PC-3 (cell line): ENCODE measurements at regions not wholly inside any gene's neighbourhood (a gene's known extent, or its start where the extent isn't known, plus 50 kb on each side); places are given as distances from the start of the nearest gene placed in this dataset.
"Not testable (repeated sequence)": the region's sequence is repeated elsewhere in the genome, so short reads cannot be mapped to it uniquely, and the experiment has no call there.

Experiments
- ATAC-seq: fragments of 200-7000 bp; cut with Tn5 transposase; 2 replicates; pipeline ENCODE4 v1.9.1; 2020; ENCODE audit warnings: mild to moderate bottlenecking, moderate library complexity
- BruUV-seq: library from RNA; stranded (reverse); fragments of 400-500 nt; replicated peaks from 2 replicates; lab custom pipeline; 2021; lab: Mats Ljungman, UMichigan
- CTCF ChIA-PET: fragments of 300-600 bp; sonication (Branson Sonifier 250); formaldehyde crosslinking; loops from one replicate; lab custom pipeline; 2022; ENCODE audit warnings: antibody characterized with exemption; lab: Charles Lee
- POLR2A ChIA-PET: fragments of 300-600 bp; sonication (Branson Sonifier 250); formaldehyde crosslinking; loops from one replicate; lab custom pipeline; 2022; ENCODE audit warnings: antibody characterized with exemption; ENCODE audit not compliant: unreplicated experiment; lab: Charles Lee
- DNase-seq: peaks from one replicate; pipeline ENCODE4 v3.0.0-alpha.2; 2015
- H2AFZ ChIP-seq: fragments of 300-600 bp; sonication (generic); 2 replicates; pipeline ENCODE4 v1.6.0; 2016; ENCODE audit warnings: antibody characterized with exemption, low read length
- H3F3A ChIP-seq: fragments of 300-600 bp; sonication (generic); one replicate; pipeline ENCODE4 v1.6.0; 2017; ENCODE audit warnings: antibody characterized with exemption, low read length, control low read depth, mild to moderate bottlenecking; ENCODE audit not compliant: unreplicated experiment
- H3K27ac ChIP-seq: fragments of 300-600 bp; sonication (generic); 2 replicates; pipeline ENCODE4 v1.5.1; 2016; ENCODE audit warnings: mild to moderate bottlenecking, low read length
- H3K27me3 ChIP-seq: fragments of 300-600 bp; sonication (generic); 2 replicates; pipeline ENCODE4 v1.6.1; 2016; ENCODE audit warnings: low read length, mixed read lengths
- H3K36me3 ChIP-seq: fragments of 300-600 bp; sonication (generic); 2 replicates; pipeline ENCODE4 v1.6.1; 2016; ENCODE audit warnings: low read depth, mixed run types, low read length, mixed read lengths
- H3K4me1 ChIP-seq: fragments of 300-600 bp; sonication (generic); 2 replicates; pipeline ENCODE4 v1.5.1; 2016; ENCODE audit warnings: low read length; ENCODE audit not compliant: insufficient read depth
- H3K4me2 ChIP-seq: fragments of 300-600 bp; sonication (generic); 2 replicates; pipeline ENCODE4 v1.6.0; 2016; ENCODE audit warnings: low read length
- H3K4me3 ChIP-seq: fragments of 300-600 bp; sonication (generic); 2 replicates; pipeline ENCODE4 v1.5.1; 2016; ENCODE audit warnings: mild to moderate bottlenecking, low read length, mixed read lengths
- H3K79me2 ChIP-seq: fragments of 300-600 bp; sonication (generic); 2 replicates; pipeline ENCODE4 v1.6.1; 2017; ENCODE audit warnings: low read length, mixed read lengths
- H3K9ac ChIP-seq: fragments of 300-600 bp; sonication (generic); 2 replicates; pipeline ENCODE4 v1.6.0; 2016; ENCODE audit warnings: mild to moderate bottlenecking, low read length
- H3K9me2 ChIP-seq: fragments of 300-600 bp; sonication (generic); replicated peaks from 2 replicates; pipeline ENCODE4 v1.6.1; 2016; ENCODE audit warnings: mixed run types, low read length, mixed read lengths
- H3K9me3 ChIP-seq: fragments of 300-600 bp; sonication (generic); 2 replicates; pipeline ENCODE4 v1.6.1; 2016; ENCODE audit warnings: low read length, mixed read lengths
- H4K20me1 ChIP-seq: fragments of 300-600 bp; sonication (generic); 2 replicates; pipeline ENCODE4 v1.6.1; 2016; ENCODE audit warnings: low read length, mixed read lengths
- CTCF ChIP-seq: fragments of 300-600 bp; sonication (generic); conservative IDR thresholded peaks from 2 replicates; pipeline ENCODE4 v1.5.1; 2017; ENCODE audit warnings: antibody characterized with exemption, low read depth, mild to moderate bottlenecking, low read length
- EZH2 ChIP-seq: fragments of 300-600 bp; sonication (generic); IDR thresholded peaks from one replicate; pipeline ENCODE4 v1.6.1; 2017; ENCODE audit warnings: antibody characterized with exemption, mild to moderate bottlenecking, low read length; ENCODE audit not compliant: unreplicated experiment
- EZH2phosphoT487 ChIP-seq: fragments of 300-600 bp; sonication (generic); IDR thresholded peaks from 2 replicates; pipeline ENCODE4 v1.6.1; 2018; ENCODE audit warnings: mild to moderate bottlenecking, antibody characterized with exemption, low read length, borderline replicate concordance
- intact Hi-C: fragments of 100-400 bp; cut with micrococcal nuclease; formaldehyde crosslinking; loops from 2 replicates; pipeline ENCODE4 v1.9.0; 2023

- H3F3A ChIP-seq, result no peaks in the 10 kb centered on the region
- H3K4me1 ChIP-seq, result peaks cover 11% of the 10 kb centered on the region
- H3K36me3 ChIP-seq, result no peaks in the 10 kb centered on the region
- no peaks in the 10 kb centered on the region for H3K79me2 ChIP-seq
- no peaks in the 10 kb centered on the region for H3K9me3 ChIP-seq
- DNase-seq, result peak; percentile 7
- H3K27me3 ChIP-seq, result no peaks in the 10 kb centered on the region
- H3K9me2 ChIP-seq, result no peaks in the 10 kb centered on the region
- H3K27ac ChIP-seq, result no peak overlapping the region
- no peak for TF ChIP-seq CTCF
- TF ChIP-seq EZH2, result no peak
- TF ChIP-seq EZH2phosphoT487, result no peak
- H4K20me1 ChIP-seq, result no peaks in the 10 kb centered on the region
- ChIA-PET POLR2A (no interaction called here), CTCF (no interaction called here)
- no peak overlapping the region for H2AFZ ChIP-seq
- BruUV-seq, result no TSS peak
- H3K4me2 ChIP-seq, result no peak overlapping the region
- no peak for ATAC-seq
- intact Hi-C loops, result no loop called here
- no peak overlapping the region for H3K9ac ChIP-seq
- no peak overlapping the region for H3K4me3 ChIP-seq
Observed at GRCh38 chr10:45514291-45515270, 140.6 kb downstream of the ALOX5 start.

GRCh38 chr10:45513551-45513950 lies 139.5 kb downstream of the ALOX5 start:
- POLR2A ChIA-PET, result interaction anchor here (0.6 kb wide), 1 partner anchor 10 kb away, joined by 3 read pairs; no protein-coding TSS in a partner anchor
- Histone ChIP-seq H4K20me1 (no peaks in the 10 kb centered on the region), H3K9me2 (no peaks in the 10 kb centered on the region), H3K9me3 (no peaks in the 10 kb centered on the region), H3K4me2 (no peak overlapping the region), H3K9ac (no peak overlapping the region), H3F3A (peaks cover 4% of the 10 kb centered on the region), H3K4me3 (no peak overlapping the region), H3K27ac (no peak overlapping the region), H3K27me3 (no peaks in the 10 kb centered on the region), H3K79me2 (no peaks in the 10 kb centered on the region), H3K36me3 (no peaks in the 10 kb centered on the region), H2AFZ (no peak overlapping the region), H3K4me1 (peaks cover 19% of the 10 kb centered on the region)
- ATAC-seq (no peak), DNase-seq (no peak)
- intact Hi-C loops, result no loop called here
- BruUV-seq, result no TSS peak
- CTCF ChIA-PET, result no interaction called here
- TF ChIP-seq EZH2phosphoT487 (no peak), EZH2 (no peak), CTCF (no peak)

- H3K9me2 ChIP-seq, H3K4me2 ChIP-seq, H2AFZ ChIP-seq, H4K20me1 ChIP-seq, H3K27ac ChIP-seq, H3F3A ChIP-seq, POLR2A ChIA-PET, H3K9ac ChIP-seq, DNase-seq, ATAC-seq, H3K36me3 ChIP-seq, H3K27me3 ChIP-seq, H3K9me3 ChIP-seq, CTCF ChIA-PET, H3K4me3 ChIP-seq, BruUV-seq, H3K79me2 ChIP-seq, intact Hi-C loops: not testable (repeated sequence)
- H3K4me1 ChIP-seq, result peaks cover 36% of the 10 kb centered on the region
Observed at GRCh38 chr10:45511926-45512325, 137.9 kb downstream of the ALOX5 start.
